Hematopoietic multipotent progenitor cell treated with erythropoietin and hydrocortisone succinate and interleukin-3 and kit ligand, for 6 days (in vitro differentiated cells): ENCODE measurements at regions not wholly inside any gene's neighbourhood (a gene's known extent, or its start where the extent isn't known, plus 50 kb on each side); places are given as distances from the start of the nearest gene placed in this dataset.
A peak's percentile ranks its signal among the peaks of the same experiment; 100 is the strongest.

Experiments used
- DNase-seq: peaks from one replicate; pipeline ENCODE4 v3.0.0-alpha.2; 2015

GRCh38 chr12:40559865-40560264 lies 132.4 kb upstream of the CNTN1 start:
- DNase-seq = no peak

GRCh38 chr12:40560848-40561247 lies 131.4 kb upstream of the CNTN1 start:
- no peak for DNase-seq

GRCh38 chr12:40561395-40561966 lies 130.8 kb upstream of the CNTN1 start:
- DNase-seq = no peak

- no peak for DNase-seq
These were observed 127.1 kb upstream of the CNTN1 start for GRCh38 chr12:40565029-40565633.

GRCh38 chr12:40566271-40566670 lies 126.0 kb upstream of the CNTN1 start:
- DNase-seq = no peak

- DNase-seq = no peak
These were observed 122.5 kb upstream of the CNTN1 start for GRCh38 chr12:40569626-40570179.

- no peak for DNase-seq
These were observed 119.2 kb upstream of the CNTN1 start for GRCh38 chr12:40573024-40573423.

GRCh38 chr12:40575987-40576386 lies 116.3 kb upstream of the CNTN1 start:
- DNase-seq = no peak

- DNase-seq = no peak
These were observed 114.4 kb upstream of the CNTN1 start for GRCh38 chr12:40577834-40578233.

GRCh38 chr12:40579687-40580086 lies 112.6 kb upstream of the CNTN1 start:
- DNase-seq = no peak

- DNase-seq = no peak
These were observed 111.9 kb upstream of the CNTN1 start for GRCh38 chr12:40580346-40580745.

GRCh38 chr12:40581889-40582288 lies 110.3 kb upstream of the CNTN1 start:
- DNase-seq = no peak

GRCh38 chr12:40583743-40584142 lies 108.5 kb upstream of the CNTN1 start:
- no peak for DNase-seq

- no peak for DNase-seq
These were observed 107.5 kb upstream of the CNTN1 start for GRCh38 chr12:40584763-40585162.

GRCh38 chr12:40586823-40587222 lies 105.4 kb upstream of the CNTN1 start:
- no peak for DNase-seq

- DNase-seq = no peak
These were observed 104.8 kb upstream of the CNTN1 start for GRCh38 chr12:40587421-40587820.

- DNase-seq = no peak
These were observed 104.3 kb upstream of the CNTN1 start for GRCh38 chr12:40587970-40588369.

GRCh38 chr12:40597133-40597532 lies 95.1 kb upstream of the CNTN1 start:
- no peak for DNase-seq

GRCh38 chr12:40598073-40598472 lies 94.2 kb upstream of the CNTN1 start:
- DNase-seq = no peak

- DNase-seq = no peak
These were observed 89.7 kb upstream of the CNTN1 start for GRCh38 chr12:40602562-40602961.

- peak; percentile 2 for DNase-seq
These were observed 77.3 kb upstream of the CNTN1 start for GRCh38 chr12:40614923-40615322.

GRCh38 chr12:40615590-40615989 lies 76.6 kb upstream of the CNTN1 start:
- DNase-seq = no peak

GRCh38 chr12:40616383-40616915 lies 75.8 kb upstream of the CNTN1 start:
- DNase-seq = no peak

GRCh38 chr12:40618636-40619035 lies 73.6 kb upstream of the CNTN1 start:
- no peak for DNase-seq

- DNase-seq = no peak
These were observed 71.6 kb upstream of the CNTN1 start for GRCh38 chr12:40620564-40621019.
